ENCODE measurements at regions not wholly inside any gene's neighbourhood (a gene's known extent, or its start where the extent isn't known, plus 50 kb on each side); places are given as distances from the start of the nearest gene placed in this dataset.

DNA sequence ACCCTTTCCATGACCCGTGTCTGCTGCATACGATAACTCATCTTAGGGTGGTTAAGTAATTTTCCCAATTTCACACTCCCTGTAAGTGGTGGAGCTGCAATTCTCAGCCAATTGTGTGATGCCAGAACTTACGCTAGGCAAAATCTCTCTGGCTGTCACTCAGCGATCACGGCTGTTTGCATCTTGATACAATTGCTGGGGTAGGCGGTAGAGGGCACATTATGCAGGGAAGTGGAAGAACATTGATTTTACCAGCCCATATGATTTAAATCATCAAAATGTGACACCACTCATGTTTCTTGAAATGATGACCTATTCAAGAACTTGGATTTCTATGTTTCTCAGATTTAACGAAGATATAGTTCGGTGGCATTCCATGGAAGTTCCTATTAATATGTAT is 108.7 kb upstream of the ADARB2 start:
- Histone ChIP-seq H4K20me1 (ENCODE audit: control insufficient read depth, insufficient read depth, insufficient read length) (no peaks in the 10 kb centered on the region), H3K79me2 (ENCODE audit: insufficient read depth, low read length) (no peaks in the 10 kb centered on the region), H3T11ph (ENCODE audit: low read length) (no peak overlapping the region), H4K8ac (replicated peaks; ENCODE audit: insufficient read length, low read depth, low read length) (no peak overlapping the region), H4K5ac (ENCODE audit: insufficient read length, low read depth, low read length) (no peak overlapping the region), H3K9ac (ENCODE audit: extremely low read depth, insufficient read length, low read length) (no peak overlapping the region), H3K4me1 (ENCODE audit: insufficient read depth, low read length) (no peaks in the 10 kb centered on the region), H2BK20ac (ENCODE audit: low read depth, low read length, poor library complexity, severe bottlenecking) (no peak overlapping the region), H2BK15ac (ENCODE audit: low read depth, low read length) (no peak overlapping the region), H3K79me1 (ENCODE audit: insufficient read depth, low read depth, low read length, poor library complexity, severe bottlenecking) (no peaks in the 10 kb centered on the region), H3K56ac (ENCODE audit: insufficient read length, low read depth, low read length) (no peak overlapping the region), H2AK5ac (ENCODE audit: insufficient read length, low read length) (no peak overlapping the region), H3K9me3 (ENCODE audit: control insufficient read depth, low read depth, low read length) (no peaks in the 10 kb centered on the region), H2AFZ (ENCODE audit: low read length) (no peak overlapping the region), H4K91ac (ENCODE audit: insufficient read length, low read depth, low read length) (no peak overlapping the region), H3K4ac (ENCODE audit: low read depth, low read length) (no peak overlapping the region), H2BK120ac (ENCODE audit: low read depth, low read length, poor library complexity, severe bottlenecking) (no peak overlapping the region), H2BK12ac (ENCODE audit: insufficient read length, low read depth, low read length) (no peak overlapping the region), H3K14ac (ENCODE audit: insufficient read depth, low read length) (no peak overlapping the region), H3K4me2 (ENCODE audit: insufficient read depth, insufficient read length, low read length) (no peak overlapping the region), H3K27ac (ENCODE audit: insufficient read length, low read depth, low read length) (no peak overlapping the region), H3K23ac (ENCODE audit: insufficient read length, low read depth, low read length) (no peak overlapping the region), H3K27me3 (ENCODE audit: insufficient read depth, low read length) (no peaks in the 10 kb centered on the region), H2BK5ac (ENCODE audit: insufficient read length, low read length) (no peak overlapping the region), H3K18ac (ENCODE audit: insufficient read length, low read depth, low read length) (no peak overlapping the region), H3K23me2 (ENCODE audit: insufficient read length, low read depth, low read length, poor library complexity, severe bottlenecking) (no peaks in the 10 kb centered on the region)
- peaks cover 2% of the 10 kb centered on the region; the same call in 1 of the 2 replicates for H3K27me3 Mint-ChIP-seq (ENCODE audit: low read depth)
- no peaks in the 10 kb centered on the region for H3K4me1 Mint-ChIP-seq
- H3K4me3 Mint-ChIP-seq, result no peak overlapping the region
- TF ChIP-seq, protein P1, sequence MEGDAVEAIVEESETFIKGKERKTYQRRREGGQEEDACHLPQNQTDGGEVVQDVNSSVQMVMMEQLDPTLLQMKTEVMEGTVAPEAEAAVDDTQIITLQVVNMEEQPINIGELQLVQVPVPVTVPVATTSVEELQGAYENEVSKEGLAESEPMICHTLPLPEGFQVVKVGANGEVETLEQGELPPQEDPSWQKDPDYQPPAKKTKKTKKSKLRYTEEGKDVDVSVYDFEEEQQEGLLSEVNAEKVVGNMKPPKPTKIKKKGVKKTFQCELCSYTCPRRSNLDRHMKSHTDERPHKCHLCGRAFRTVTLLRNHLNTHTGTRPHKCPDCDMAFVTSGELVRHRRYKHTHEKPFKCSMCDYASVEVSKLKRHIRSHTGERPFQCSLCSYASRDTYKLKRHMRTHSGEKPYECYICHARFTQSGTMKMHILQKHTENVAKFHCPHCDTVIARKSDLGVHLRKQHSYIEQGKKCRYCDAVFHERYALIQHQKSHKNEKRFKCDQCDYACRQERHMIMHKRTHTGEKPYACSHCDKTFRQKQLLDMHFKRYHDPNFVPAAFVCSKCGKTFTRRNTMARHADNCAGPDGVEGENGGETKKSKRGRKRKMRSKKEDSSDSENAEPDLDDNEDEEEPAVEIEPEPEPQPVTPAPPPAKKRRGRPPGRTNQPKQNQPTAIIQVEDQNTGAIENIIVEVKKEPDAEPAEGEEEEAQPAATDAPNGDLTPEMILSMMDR (conservative IDR thresholded peaks at IDR 0.05), result no peak
- no CpG with 5 or more reads among the region's 8 CpGs for WGBS (ENCODE audit: extremely low coverage, insufficient read length, low lambda C conversion rate)
- no peak overlapping the region for H3K27ac Mint-ChIP-seq
- H3K9me3 Mint-ChIP-seq, result peaks cover 0 to 3% of the 10 kb centered on the region in 2 experiments; a peak in 2 of 5 replicates
- DNase-seq, result no peak
- no peaks in the 10 kb centered on the region; a peak in 1 of 7 replicates for H3K36me3 Mint-ChIP-seq (ENCODE audit: insufficient read depth in 1 of 3, low read depth in 3 of 3)
